ENCODE measurements at regions not wholly inside any gene's neighbourhood (a gene's known extent, or its start where the extent isn't known, plus 50 kb on each side); places are given as distances from the start of the nearest gene placed in this dataset.

GRCh38 chr21:26280775-26281174, 110.2 kb upstream of the APP start:
- H3K4me1 ChIP-seq, result no peaks in the 10 kb centered on the region
- H3K27ac ChIP-seq, result no peak overlapping the region
- DNase-seq (no peak), ATAC-seq (no peak)
- no peak overlapping the region for H3K4me3 ChIP-seq
- H3K9me3 ChIP-seq, result no peaks in the 10 kb centered on the region
- H3K27me3 ChIP-seq (ENCODE audit: low read depth), result no peaks in the 10 kb centered on the region
- no peak for TF ChIP-seq CTCF (IDR thresholded peaks at IDR 0.05)
- no peaks in the 10 kb centered on the region for H3K36me3 ChIP-seq
- intact Hi-C loops (cut with DNase I), result no loop called here

DNA sequence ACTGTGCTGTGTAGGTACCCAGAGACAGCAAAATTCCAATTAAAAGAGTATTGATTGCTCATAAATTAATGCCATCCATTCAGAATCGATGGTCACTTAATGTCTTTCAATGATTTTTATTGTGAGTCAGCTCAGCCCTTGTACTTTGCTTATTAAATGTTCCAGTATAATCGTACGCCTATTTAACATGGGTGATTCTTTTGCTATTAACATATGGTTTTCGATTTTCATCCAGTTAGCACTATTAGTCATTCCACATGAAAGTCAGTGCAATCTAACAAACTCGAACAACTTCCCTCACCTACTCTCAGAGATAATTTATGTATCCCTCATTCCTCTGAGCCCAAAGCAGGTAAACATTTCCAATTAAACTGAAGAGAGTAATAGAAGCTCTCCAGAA, 109.6 kb upstream of the APP start:
- no peak for DNase-seq
- no peaks in the 10 kb centered on the region for H3K36me3 ChIP-seq
- H3K27me3 ChIP-seq (ENCODE audit: low read depth), result no peaks in the 10 kb centered on the region
- H3K9me3 ChIP-seq, result peaks cover 2% of the 10 kb centered on the region
- no peaks in the 10 kb centered on the region for H3K4me1 ChIP-seq
- intact Hi-C loops (cut with DNase I), result no loop called here
- H3K4me3 ChIP-seq, result no peak overlapping the region
- TF ChIP-seq CTCF (IDR thresholded peaks at IDR 0.05), result no peak
- no peak overlapping the region for H3K27ac ChIP-seq
- no peak for ATAC-seq

GRCh38 chr21:26275801-26276200, 105.2 kb upstream of the APP start:
- H3K36me3 ChIP-seq, result no peaks in the 10 kb centered on the region
- ATAC-seq (no peak), DNase-seq (no peak)
- intact Hi-C loops (cut with DNase I), result no loop called here
- H3K27ac ChIP-seq, result no peak overlapping the region
- TF ChIP-seq CTCF (IDR thresholded peaks at IDR 0.05), result no peak
- H3K4me3 ChIP-seq, result no peak overlapping the region
- no peaks in the 10 kb centered on the region for H3K27me3 ChIP-seq (ENCODE audit: low read depth)
- H3K4me1 ChIP-seq, result no peaks in the 10 kb centered on the region
- peaks cover 36% of the 10 kb centered on the region for H3K9me3 ChIP-seq

DNA sequence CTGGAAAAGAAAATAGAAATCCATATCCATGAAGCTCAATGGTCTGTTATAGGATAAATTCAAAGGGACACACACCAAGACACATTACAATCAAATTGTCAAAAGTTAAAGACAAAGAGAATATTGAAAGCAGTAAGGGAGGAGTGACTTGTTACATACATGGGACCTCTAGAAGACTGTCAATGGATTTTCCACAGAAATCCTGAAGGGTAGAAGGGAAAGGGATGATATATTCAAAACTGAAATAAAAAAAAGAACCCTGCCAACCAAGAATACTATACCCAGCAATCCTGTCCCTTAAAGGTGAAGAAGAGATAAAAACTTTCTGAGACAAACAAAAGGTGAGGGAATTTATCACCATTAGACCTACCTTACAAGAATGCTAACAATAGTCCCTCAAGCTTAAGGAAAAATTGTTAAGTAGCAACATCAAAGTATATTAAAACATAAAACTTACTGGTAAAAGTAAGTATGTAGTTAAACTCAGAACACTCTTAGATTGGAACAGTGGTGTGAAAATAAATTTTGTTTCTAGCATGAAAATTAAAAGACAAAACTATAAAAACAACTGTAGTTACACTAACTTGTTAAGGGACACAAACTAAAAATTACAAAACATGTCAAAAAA, 103.2 kb upstream of the APP start:
- no peak for TF ChIP-seq CTCF (IDR thresholded peaks at IDR 0.05)
- ATAC-seq, result no peak
- intact Hi-C loops (cut with DNase I), result no loop called here
- DNase-seq, result no peak
- no peaks in the 10 kb centered on the region for H3K27me3 ChIP-seq (ENCODE audit: low read depth)
- no peak overlapping the region for H3K27ac ChIP-seq
- no peak overlapping the region for H3K4me3 ChIP-seq
- peaks cover 36% of the 10 kb centered on the region for H3K9me3 ChIP-seq
- H3K36me3 ChIP-seq, result no peaks in the 10 kb centered on the region
- H3K4me1 ChIP-seq, result no peaks in the 10 kb centered on the region

DNA sequence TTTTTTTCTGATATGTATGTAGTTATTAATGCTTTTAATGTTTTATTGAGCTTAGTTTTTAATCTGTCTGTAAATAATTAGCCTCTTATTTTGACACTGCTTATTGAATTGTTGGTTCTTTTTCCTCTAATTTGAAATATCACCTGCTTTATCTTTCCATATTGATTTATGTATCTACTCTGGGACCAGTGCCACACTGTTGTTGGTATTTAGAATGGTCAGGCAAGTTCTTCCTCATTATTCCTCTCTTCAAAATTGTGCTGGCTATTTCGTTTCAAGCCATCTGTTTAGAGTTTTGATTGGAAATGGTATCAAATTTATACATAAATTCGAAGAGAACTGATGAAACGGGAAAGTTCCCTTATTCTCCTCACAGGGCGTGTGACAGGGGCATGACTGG, 96.8 kb upstream of the APP start:
- no peak for DNase-seq
- Histone ChIP-seq H3K36me3 (no peaks in the 10 kb centered on the region), H3K4me3 (no peak overlapping the region), H3K9me3 (peaks cover 7% of the 10 kb centered on the region), H3K27me3 (ENCODE audit: low read depth) (no peaks in the 10 kb centered on the region), H3K27ac (no peak overlapping the region), H3K4me1 (no peaks in the 10 kb centered on the region)
- intact Hi-C loops (cut with DNase I), result no loop called here
- no peak for TF ChIP-seq CTCF (IDR thresholded peaks at IDR 0.05)
- ATAC-seq, result no peak

DNA sequence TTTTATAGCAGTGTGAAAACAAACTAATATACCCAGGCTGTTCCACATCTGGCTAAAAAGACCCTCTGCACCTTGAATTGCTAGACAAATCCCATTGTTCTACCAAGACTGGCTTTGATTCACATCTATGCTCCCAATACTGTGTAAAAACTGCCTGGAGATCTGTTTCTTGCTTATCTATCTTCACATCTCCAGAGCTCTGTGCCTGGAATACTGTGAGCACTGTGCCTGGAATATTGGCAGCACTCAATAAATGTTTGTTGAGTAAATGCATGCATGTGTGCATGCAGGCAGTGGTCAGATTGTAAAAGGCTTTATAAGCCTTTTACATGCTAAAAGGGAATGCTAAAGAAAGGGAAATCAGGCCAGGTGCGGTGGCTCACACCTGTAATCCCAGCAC, 75.5 kb upstream of the APP start:
- no peaks in the 10 kb centered on the region for H3K4me1 ChIP-seq
- no peaks in the 10 kb centered on the region for H3K27me3 ChIP-seq (ENCODE audit: low read depth)
- no peak overlapping the region for H3K4me3 ChIP-seq
- H3K36me3 ChIP-seq, result no peaks in the 10 kb centered on the region
- no peaks in the 10 kb centered on the region for H3K9me3 ChIP-seq
- H3K27ac ChIP-seq, result no peak overlapping the region
- DNase-seq (no peak), ATAC-seq (no peak)
- intact Hi-C loops (cut with DNase I), result no loop called here
- no peak for TF ChIP-seq CTCF (IDR thresholded peaks at IDR 0.05)

Data from lower lobe of right lung (tissue), 2 donors.